ENCODE measurements at regions not wholly inside any gene's neighbourhood (a gene's known extent, or its start where the extent isn't known, plus 50 kb on each side); places are given as distances from the start of the nearest gene placed in this dataset.

- 15% methylated on average over 3 of the region's 3 CpGs for whole genome bisulfite sequencing (ENCODE audit: insufficient coverage, low coverage, missing lambda C conversion rate)
Observed at GRCh38 chr15:97736748-97737147, 223.8 kb upstream of the ARRDC4 start.

More at GRCh38 chr15:97736748-97737147, 223.8 kb upstream of the ARRDC4 start:
- Histone ChIP-seq H3K9ac (ENCODE audit: insufficient read depth in 1 of 2, low read depth in 2 of 2, low read length in 2 of 2) (no peak overlapping the region), H3K79me2 (ENCODE audit: control insufficient read depth, insufficient read depth, low read length) (no peaks in the 10 kb centered on the region), H3K36me3 (ENCODE audit: control insufficient read depth, insufficient read depth, low read length) (no peaks in the 10 kb centered on the region), H3K4me2 (ENCODE audit: insufficient read depth, low read length) (no peak overlapping the region), H3K27ac (ENCODE audit: extremely low read depth, low read depth, low read length) (no peak overlapping the region), H3K4me3 (no peak overlapping the region), H4K20me1 (replicated peaks; ENCODE audit: control insufficient read depth, insufficient read depth, low read length) (no peaks in the 10 kb centered on the region), H3K4me1 (replicated peaks in 1 of 2; ENCODE audit: control insufficient read depth in 2 of 2, insufficient read depth in 2 of 2, low read length in 2 of 2) (no peaks in the 10 kb centered on the region), H3K9me3 (replicated peaks; ENCODE audit: control insufficient read depth, insufficient read depth, low read depth, low read length) (no peaks in the 10 kb centered on the region), H2AFZ (ENCODE audit: low read depth, low read length) (no peak overlapping the region), H3K27me3 (ENCODE audit: control insufficient read depth in 2 of 2, insufficient read depth in 2 of 2, low read length in 2 of 2) (no peaks in the 10 kb centered on the region), H3K9me1 (ENCODE audit: control insufficient read depth, insufficient read depth, low read length) (peaks cover 2% of the 10 kb centered on the region)
- no peak for FAIRE-seq
- ATAC-seq, result no peak
- BruUV-seq (replicated peaks), result no TSS peak
- in situ Hi-C loops (cut with MboI), result no loop called here
- TF ChIP-seq ATF6 (CRISPR knock-in tag; IDR thresholded peaks at IDR 0.05), result no peak
- TF ChIP-seq C11orf30 (IDR thresholded peaks at IDR 0.05; ENCODE audit: low read depth), result peak; percentile 11; the same call in 1 of the 2 replicates
- no peak for TF ChIP-seq XRCC3 (IDR thresholded peaks at IDR 0.05)
- no peak for TF ChIP-seq GATAD2A (IDR thresholded peaks at IDR 0.05)
- TF ChIP-seq ZFP91 (CRISPR knock-in tag; IDR thresholded peaks at IDR 0.05), result no peak
- peak; percentile 38; the same call in 1 of the 2 replicates for TF ChIP-seq ZNF316 (IDR thresholded peaks at IDR 0.05)
- no peak for TF ChIP-seq TFAP4 (CRISPR knock-in tag; IDR thresholded peaks at IDR 0.05; ENCODE audit: borderline replicate concordance)
- no peak for TF ChIP-seq KDM2B (CRISPR knock-in tag; IDR thresholded peaks at IDR 0.05)
- TF ChIP-seq KLF10 (CRISPR knock-in tag; IDR thresholded peaks at IDR 0.05), result no peak
- TF ChIP-seq ZNF764 (CRISPR knock-in tag; IDR thresholded peaks at IDR 0.05; ENCODE audit: low read depth), result no peak
- TF ChIP-seq MAFK (IDR thresholded peaks at IDR 0.05; ENCODE audit: low read length), result peak; percentile 11; the same call in 1 of the 2 replicates
- TF ChIP-seq JUN (IDR thresholded peaks at IDR 0.05; ENCODE audit: borderline replicate concordance, low read depth, low read length), result no peak
- no peak for TF ChIP-seq JUN (CRISPR knock-in tag; IDR thresholded peaks at IDR 0.05; ENCODE audit: borderline replicate concordance)
- POLR2A ChIA-PET, result no interaction called here
- CTCF ChIA-PET (ENCODE audit: low intra/inter-chr PET ratio), result no interaction called here
- intact Hi-C loops (cut with micrococcal nuclease), result no loop called here
- DNase-seq (ENCODE audit: extremely low read depth in 1 of 4, low spot score in 3 of 4), result no peak

Measured in K562 (cell line).